GM21526 (cell line): ENCODE measurements at regions not wholly inside any gene's neighbourhood (a gene's known extent, or its start where the extent isn't known, plus 50 kb on each side); places are given as distances from the start of the nearest gene placed in this dataset.

Source experiments
- ATAC-seq: cut with Tn5 transposase; IDR thresholded peaks from one replicate; pipeline ENCODE4 v1.9.1; 2021; ENCODE audit warnings: moderate library complexity; ENCODE audit not compliant: unreplicated experiment, low FRiP score

GRCh38 chr5:160906090-160906489 is 54.1 kb upstream of the ATP10B start:
- ATAC-seq: no peak

- ATAC-seq: no peak
Observed at GRCh38 chr5:160905285-160905684, 53.3 kb upstream of the ATP10B start.

GRCh38 chr5:160904591-160904990 is 52.6 kb upstream of the ATP10B start:
- no peak for ATAC-seq

- no peak for ATAC-seq
Observed at GRCh38 chr5:160903551-160903950, 51.5 kb upstream of the ATP10B start.

- no peak for ATAC-seq
Observed at GRCh38 chr5:160903076-160903475, 51.1 kb upstream of the ATP10B start.
